ENCODE measurements at regions not wholly inside any gene's neighbourhood (a gene's known extent, or its start where the extent isn't known, plus 50 kb on each side); places are given as distances from the start of the nearest gene placed in this dataset.
"Not testable (repeated sequence)": the region's sequence is repeated elsewhere in the genome, so short reads cannot be mapped to it uniquely, and the experiment has no call there.

DNA sequence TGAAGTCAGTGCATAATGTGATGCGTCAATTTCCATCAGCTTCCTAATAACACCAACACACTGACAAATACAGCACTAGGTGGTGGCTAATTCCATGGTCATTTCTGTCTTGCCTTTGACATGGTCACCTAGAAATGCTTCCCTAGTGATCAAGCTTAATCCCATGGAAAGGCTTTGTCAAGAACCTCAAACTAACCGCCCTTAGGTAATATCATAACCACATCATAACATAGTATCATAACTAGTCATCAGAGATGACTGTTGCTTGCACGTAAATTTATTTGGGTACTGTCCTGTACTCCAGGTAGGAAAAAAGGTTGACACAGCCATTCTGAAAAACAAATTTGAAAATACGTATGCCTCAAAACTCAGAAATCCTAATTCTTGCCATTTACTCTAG lies 471.8 kb downstream of the IRS1 start:
- DNase-seq (ENCODE audit: low read depth): no peak

DNA sequence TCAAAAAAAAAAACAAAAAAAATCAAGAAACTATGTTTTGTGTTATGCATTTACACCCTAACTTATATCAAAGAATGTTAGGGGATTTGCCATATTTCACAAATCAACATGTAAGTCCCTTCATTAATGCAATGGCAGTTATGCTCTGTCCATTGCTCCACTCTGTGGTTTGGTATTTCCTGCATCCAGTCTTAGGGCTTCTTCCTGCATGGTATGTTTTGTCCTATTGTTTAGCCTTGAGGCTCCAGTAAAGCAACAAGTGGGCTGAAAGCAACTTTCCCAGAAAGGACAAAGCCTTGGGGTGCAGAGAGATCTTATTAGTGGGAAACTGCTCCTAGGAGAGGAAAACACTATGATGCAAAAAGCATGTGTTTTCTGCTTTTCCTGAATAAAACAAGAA lies 474.1 kb downstream of the IRS1 start:
- DNase-seq (ENCODE audit: low read depth): no peak

DNA sequence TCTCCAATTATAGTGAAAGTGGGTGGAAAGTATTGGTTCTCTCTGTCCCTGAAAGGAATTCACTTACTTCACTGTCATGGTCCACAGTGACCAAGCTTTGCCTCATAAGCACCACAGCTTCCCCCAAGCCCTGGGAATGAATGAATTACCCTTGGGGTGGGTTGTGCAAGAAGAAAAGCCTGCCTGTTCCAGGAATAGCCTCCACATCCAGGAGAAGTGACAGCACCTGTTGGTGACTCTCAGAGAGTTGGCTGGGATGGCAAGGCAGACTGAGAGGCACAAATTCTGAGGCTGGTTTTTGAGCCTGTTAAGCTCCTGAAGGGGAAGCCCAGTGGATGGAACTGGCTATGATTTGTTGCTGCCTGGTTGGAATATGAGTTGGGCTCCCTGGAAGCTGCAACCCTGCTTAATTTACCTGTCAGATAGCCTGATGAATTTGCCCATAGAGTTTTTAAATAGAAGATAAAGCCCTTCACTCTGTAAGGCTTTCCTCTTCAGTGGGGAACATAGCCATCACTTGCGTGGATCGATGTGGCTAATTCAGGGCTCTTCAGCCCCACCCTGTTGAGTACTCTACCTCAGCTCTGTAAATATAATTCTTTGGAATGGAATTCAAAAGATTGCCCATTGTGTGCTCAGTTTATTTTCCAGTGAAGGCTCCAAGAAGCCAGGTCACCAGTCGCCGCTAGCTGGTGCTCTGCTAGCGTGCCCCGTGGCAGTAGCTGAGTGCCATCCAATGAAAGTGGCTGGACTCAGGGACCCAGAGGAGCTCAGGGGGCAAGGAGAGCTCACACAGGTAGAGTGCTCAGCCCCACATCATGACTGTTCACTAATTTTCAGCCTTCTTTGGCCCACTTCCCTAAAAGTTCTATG lies 479.3 kb downstream of the IRS1 start:
- DNase-seq (ENCODE audit: low read depth): no peak

DNA sequence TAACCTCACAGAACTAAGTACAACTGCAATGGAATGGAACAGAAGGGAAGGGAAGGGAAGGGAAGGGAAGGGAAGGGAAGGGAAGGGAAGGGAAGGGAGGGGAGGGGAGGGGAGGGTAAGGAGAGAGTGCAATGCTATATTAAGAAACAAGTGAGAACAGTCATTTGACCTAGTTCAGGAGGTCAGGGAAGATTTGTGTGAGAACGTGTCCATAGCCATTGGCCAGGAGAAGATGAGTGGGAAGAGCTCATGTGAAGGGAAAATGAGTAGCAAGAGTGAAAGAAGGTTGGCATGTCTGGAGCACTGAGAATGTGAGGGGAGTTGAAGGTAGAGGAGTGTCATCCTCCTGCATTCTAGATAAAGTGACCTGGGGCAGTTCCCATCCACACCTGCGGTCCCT lies 481.6 kb downstream of the IRS1 start:
- DNase-seq (ENCODE audit: low read depth): no peak

DNA sequence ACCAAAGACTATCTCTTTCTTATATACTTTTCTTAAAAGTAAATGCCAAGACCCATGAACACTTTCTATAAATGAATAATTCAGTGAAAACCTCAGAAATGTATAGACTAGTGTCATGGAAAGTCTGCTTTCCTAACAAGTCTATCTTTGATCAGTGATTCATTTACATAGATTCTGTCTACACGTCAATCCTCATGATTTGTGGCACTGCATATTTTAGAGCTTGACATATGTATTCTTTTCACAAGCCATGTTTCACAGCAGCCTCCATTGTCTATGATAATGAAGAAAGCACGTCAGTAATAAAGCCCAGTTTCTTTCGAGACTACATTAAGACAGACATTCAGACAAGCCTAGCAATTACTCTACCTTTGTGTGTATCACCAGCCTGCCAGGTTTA lies 486.6 kb downstream of the IRS1 start:
- DNase-seq (ENCODE audit: low read depth): no peak

DNA sequence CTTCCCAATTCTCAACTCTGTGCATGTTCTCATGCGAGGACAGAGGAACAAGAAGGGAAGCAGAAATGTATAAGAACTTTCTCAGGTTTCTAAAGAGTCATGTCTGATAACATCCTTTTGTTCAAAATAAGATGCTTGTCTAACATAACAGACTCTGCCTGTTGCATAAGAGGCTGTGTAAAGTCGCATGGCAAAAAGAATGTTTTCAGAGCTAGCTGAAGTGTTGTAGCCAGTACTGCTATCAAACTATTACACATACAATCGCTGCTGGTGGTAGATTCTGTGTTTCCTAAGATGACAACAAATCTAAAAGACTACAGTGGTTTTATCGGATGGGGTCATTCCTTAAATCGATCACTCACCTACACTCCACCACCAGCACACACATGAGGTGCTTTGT lies 487.5 kb downstream of the IRS1 start:
- no peak for DNase-seq (ENCODE audit: low read depth)

DNA sequence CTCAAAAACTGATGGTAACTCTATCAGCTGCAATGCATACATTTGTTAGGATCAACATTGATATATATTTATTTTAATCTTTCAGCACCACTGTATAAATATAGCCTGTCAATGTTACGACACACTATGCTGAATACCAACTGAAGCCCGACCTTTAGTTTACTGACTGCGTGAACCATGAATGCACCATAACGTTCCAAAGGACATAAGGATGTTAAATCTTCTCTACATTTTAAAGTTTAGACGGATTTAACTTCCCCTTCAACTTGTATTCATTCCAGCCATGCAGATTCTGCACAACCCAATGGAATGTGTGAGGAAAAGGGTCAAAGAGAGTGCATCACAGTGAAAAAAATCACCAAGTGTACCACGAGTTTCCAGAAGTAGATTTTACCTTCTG lies 489.5 kb downstream of the IRS1 start:
- no peak for DNase-seq (ENCODE audit: low read depth)

DNA sequence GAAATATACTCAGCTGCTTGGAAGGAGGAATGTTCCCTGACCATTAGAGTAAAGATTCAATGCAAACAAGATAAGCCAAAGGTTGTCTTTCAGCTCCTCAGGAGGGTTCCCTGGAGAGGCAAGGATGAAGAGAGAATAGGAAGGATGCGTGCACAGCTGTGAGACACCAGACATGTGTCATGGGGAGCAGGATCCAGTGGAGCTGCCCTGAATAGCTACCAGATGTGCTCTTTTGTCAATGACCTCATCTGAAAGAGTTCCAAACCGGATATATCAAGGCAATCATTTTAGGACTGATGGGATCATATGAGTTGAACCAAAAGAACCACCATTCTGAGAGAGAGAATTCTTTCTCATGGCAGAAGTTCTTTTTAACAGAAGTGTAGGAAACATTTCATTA lies 490.6 kb downstream of the IRS1 start:
- DNase-seq (ENCODE audit: low read depth): peak; percentile 93

DNA sequence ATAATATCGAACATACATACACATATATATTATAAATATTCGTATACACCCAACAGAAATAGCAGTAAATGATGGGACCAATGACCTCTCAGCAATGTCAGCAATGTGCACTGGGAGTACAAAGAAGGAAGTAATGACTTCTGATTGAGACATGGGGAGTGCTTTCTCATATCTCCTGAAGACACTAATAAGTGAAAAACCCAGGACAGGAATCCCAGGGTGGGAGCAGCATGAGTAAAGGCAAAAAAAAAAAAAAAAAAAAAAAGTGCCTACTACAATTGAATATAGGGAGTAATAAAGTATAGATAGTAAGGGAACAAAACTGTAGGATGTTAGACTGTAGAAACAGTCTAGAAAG lies 491.3 kb downstream of the IRS1 start:
- no peak for DNase-seq (ENCODE audit: low read depth)

DNA sequence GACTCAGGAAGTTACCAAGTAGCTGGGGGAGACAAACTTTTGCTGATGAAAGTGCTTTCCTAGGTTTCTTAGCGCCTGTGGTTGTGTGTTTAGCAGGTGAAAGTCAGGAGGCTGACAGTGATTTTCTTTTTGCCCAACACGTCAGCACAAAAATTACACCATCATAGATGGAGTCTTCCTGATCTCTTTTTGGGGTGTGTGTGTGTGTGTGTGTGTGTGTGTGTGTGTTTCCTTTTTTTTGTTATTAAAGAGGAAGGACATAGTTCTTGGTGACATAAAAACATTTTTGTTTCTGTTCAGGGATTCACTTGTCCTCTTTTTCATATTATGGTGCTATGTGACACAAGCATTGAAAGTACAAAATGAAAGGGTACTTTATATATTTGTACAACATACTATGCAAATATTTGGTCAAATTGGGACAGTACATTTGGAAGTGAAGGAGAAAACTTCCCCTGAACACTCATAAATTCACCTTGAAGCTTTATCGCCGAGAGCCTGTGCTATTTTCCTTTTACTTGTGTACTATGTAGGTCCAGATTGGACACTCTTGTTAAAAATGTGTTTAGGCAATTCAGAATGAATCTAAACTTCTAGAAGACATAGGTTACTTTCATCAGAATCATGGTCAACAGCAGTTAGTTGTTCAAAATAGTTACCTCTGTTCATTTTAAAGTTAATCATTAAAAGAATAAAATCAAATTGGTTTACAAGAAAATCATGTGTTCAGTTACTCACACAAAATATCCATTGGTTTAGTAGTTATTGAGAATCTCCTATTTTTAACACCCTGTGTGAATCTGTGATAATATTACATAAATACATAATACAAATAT lies 491.9 kb downstream of the IRS1 start:
- no peak for DNase-seq (ENCODE audit: low read depth)

DNA sequence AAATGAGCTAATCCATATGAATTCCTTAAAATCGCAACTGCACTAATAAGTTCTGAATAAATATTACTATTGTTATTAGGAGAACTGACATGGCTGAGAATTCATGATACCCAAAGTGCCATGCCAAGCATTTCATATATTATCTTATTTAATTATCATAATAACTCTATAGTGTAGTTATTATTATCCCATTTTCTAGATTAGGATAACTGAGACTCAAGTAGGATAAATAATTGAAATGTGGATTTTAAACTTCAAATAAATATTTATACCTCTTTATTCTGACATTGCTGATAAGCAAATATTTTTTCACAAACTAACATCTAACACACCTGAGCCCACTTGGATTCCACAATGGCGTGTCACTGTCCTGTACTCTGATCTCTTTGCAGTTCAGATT lies 492.7 kb downstream of the IRS1 start:
- DNase-seq (ENCODE audit: low read depth): no peak

DNA sequence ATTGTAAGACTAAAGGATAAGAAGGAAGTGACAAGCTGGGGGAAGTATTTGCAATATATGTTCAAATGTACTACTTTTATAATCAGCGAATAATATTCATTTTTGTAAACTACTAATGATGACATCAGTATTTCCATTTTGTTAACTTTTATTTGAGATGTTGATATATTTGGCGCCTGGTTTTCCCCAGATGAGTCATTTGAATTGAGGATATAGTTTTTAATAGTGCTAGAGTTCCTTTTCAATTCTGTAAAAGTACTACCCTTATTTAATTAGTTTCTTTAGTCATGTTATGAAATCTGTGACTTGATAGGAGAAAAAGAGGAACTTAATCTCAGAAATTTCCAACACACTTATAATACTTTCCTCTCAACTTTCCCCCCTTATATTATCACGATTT lies 495.3 kb downstream of the IRS1 start:
- no peak for DNase-seq (ENCODE audit: low read depth)

DNA sequence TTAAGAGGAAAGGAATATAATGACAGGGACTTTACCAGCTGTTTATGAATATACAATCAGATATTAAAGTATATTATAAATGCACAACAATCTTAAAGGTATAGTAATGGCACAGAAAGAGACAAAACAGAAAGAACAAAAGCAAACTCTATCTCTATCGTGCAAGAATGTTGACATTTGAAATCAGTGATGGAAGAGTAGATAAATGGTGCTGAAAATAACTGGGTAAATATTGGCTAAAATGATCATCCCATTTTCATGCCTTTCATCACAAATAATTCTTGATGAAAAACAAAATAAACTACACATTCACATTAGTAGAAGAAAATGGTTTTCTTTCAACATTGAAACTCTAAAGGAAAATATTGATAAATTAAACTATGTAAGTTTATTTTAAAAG lies 495.9 kb downstream of the IRS1 start:
- no peak for DNase-seq (ENCODE audit: low read depth)

DNA sequence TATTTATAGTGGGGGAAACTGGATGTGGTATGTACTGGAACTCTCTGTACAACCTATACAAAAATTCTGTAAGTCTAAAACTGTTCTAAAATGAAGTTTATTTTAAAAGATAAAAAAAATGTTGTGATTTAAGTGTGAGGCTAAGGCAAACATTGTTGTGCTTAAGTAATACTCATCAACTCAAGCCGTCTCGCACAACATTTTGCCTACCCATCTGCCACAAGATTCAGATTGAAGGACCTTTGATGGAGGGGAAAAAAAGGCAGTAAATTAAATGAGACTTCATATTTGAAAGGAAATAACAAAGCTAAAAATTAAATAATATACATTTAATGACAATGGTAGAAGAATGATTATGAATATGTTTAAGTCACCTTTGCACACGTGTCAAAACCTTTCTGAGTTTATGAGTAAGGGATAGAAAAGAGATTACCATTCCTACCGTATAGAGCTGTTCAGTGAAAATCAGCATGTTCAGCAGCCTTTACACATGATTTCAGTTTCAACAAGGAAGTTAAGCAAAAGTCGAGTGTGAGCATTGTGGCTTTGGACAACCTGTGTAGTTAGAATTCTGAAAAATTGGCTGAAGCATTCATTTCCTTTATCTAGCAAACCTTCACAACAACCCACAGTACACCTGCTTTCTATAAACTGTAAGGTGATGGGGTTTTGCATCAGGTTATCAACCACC lies 499.3 kb downstream of the IRS1 start:
- DNase-seq (ENCODE audit: low read depth): no peak

DNA sequence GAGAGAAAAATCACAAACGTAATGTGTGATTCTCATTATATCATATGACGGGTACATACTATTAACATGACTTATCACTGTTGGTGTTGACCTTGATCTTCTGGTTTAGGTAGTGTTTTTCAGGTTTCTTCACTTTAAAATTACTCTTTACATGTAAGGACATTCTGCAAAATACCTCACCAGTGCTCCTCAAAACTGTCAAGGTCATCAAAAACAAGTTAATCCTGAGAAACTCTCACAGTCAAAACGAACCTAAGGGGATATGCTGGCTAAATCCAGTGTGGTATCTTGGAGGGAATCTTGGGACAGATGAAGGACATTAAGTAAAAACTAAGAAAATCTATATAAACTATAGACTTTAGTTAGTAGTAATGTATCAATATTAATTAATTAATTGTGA lies 499.8 kb downstream of the IRS1 start:
- DNase-seq (ENCODE audit: low read depth): no peak

DNA sequence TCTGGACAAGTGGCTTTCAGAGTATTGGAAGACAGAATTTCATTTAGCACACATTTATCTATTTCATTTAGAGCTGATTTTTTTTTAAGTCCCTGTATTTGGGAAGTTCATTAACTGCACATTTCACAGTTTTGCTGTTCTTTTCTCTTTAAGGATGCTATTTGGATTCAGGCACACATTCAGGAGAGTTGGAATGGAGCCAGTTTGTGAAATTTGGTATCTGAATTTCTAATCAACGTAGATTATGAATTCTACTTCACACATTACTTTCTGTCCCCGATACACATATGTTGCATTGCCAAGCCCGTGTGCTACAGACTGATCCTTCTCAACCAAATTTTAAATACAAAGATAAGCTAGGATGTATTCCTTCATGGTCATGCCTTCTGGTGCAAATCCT lies 503.9 kb downstream of the IRS1 start:
- no peak for DNase-seq (ENCODE audit: low read depth)

DNA sequence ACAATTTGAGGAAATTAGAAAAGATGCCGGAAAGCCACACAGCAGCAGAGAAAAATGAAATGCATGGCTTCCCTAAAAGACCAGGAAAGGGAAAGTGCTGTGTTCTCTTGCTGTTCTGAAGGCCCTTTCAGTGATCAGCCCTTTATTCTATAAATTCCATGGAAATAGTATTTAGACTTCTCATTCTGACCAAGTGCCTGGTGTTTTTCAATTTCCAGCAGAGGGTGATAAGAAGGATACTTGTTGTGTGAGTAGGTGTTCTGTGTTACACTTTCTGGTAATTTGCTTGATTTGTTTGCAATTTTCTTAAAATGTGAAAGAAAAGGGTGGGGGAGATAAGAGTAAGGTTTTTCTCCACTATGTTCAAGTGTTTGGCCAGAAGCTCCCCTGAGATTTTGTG lies 504.5 kb downstream of the IRS1 start:
- no peak for DNase-seq (ENCODE audit: low read depth)

DNA sequence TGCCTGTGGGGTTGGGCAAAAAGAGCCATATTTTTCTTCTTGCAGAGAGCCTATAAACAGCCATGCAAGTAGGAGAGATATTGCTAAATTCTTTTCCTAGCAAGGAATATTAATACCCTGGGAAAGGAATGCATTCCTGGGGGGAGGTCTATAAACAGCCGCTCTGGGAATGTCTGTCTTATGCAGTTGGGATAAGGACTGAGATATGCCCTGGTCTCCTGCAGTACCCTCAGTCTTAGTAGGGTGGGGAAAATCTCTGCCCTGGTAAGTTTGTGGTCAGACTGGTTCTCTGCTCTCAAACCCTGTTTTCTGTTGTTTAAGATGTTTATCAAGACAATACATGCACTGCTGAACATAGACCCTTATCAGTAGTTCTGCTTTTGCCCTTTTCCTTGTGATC lies 508.3 kb downstream of the IRS1 start:
- not testable (repeated sequence) for DNase-seq (ENCODE audit: low read depth)

DNA sequence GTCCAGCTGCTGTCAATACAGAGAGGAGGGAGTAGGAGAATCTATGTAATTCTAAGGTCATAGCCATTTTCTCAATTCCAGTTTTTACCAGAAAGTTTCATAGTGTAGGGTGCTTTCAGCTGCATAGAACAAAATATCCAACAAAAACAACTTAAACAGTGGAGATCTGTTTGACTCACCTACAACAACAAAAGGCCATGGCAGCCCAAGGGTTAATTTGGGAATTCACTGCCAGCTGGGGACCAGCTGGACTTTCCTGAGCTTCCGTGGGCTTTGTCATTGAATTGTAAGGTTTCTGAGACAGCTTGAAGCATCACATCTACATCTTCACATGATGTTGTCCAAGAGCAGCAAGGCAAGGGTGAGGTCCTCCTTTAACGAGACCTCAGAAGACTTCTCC lies 512.7 kb downstream of the IRS1 start:
- DNase-seq (ENCODE audit: low read depth): no peak

DNA sequence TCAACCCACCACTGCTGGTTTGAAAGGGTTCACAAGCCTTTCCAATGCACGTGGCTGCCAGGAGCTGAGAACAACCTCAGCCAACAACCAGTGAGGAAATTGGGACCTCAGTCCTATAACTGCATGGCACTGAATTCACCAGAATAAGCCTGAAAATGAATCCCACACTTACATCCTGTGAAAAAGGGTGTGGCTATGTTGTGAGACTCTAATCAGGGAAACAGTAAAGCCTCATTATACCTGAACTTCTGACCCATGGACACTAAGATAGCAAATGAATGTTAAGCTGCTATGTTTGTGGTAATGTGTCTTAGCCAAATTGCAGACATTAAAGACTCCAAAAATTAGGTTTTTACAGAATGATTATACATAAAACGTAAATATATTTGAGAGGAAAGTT lies 515.8 kb downstream of the IRS1 start:
- DNase-seq (ENCODE audit: low read depth): no peak

DNA sequence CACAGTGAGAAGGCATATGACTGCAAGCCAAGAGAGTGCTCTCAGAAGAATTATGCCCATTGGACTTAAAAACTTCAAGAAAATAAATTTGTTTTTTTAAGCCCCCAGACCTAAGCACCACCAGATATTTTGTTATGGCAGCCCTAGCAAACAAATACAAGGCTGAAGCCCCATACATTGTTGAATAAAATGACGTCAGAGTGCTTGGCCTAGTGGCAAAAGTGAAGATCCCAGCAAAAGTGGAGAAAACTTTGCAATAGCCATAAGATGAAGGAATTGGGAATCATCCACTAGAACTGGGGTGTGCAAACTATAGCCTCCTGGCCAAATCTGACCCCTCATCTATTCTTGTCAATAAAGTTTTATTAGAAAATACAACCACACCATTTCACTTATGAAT lies 517.5 kb downstream of the IRS1 start:
- DNase-seq (ENCODE audit: low read depth): no peak

DNA sequence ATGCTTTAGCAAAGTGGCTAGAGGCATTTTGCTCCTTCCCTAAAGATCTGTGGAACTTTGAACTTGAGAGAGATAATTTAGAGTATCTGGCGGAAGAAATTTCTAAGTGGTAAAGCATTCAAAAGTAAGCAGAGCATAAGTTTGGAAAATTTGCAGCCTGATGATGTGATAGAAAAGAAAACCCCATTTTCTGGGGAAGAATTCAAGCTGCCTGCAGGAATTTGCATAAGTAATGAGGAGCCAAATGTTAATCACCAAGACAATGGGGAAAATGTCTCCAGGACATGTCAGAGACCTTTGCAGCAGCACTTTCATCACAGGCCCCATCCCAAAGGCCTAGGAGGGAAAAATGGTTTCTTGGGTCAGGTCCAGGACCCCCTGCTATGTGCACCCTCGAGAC lies 519.5 kb downstream of the IRS1 start:
- DNase-seq (ENCODE audit: low read depth): not testable (repeated sequence)

DNA sequence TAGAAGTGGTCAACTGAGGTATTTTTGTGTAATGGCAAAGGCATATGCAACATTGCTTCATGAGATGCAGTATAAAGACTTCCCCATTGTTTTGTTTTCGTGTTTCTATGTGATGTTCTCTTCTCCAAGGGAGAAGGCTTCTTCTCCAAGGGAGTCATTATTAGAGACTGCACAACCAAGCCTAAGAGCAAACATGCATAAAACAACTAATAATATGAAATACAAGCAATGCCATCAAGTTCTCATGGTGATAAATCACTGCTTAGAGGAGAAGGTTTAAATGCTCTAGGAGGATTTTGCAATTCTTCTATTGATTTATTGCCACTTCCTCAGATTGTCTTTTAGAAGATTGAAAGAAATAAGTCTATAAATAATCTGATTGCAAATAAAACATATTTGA lies 524.4 kb downstream of the IRS1 start:
- DNase-seq (ENCODE audit: low read depth): no peak

Data from GM04504 (cell line).